ENCODE measurements at regions not wholly inside any gene's neighbourhood (a gene's known extent, or its start where the extent isn't known, plus 50 kb on each side); places are given as distances from the start of the nearest gene placed in this dataset.

DNA sequence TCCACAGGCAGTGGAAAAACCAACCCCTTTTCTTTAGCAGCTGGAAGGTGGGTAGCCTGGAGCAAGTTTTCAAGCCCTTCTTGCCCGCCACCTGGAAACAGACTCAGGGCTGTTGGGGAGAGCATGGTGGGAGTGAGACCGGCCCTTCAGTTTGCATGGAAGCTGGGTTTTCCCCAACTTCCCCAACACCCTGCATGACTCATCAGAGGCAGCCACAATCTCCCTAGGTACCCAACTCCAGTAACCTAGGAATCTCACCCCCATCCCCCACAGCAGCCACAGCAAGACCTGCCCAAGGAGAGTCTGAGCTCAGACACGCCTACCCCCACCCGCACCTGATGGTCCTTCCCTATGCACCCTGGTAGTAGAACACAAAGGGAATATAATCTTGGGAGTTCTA lies 86.3 kb upstream of the IRAK1BP1 start:
- TF ChIP-seq, protein P1, sequence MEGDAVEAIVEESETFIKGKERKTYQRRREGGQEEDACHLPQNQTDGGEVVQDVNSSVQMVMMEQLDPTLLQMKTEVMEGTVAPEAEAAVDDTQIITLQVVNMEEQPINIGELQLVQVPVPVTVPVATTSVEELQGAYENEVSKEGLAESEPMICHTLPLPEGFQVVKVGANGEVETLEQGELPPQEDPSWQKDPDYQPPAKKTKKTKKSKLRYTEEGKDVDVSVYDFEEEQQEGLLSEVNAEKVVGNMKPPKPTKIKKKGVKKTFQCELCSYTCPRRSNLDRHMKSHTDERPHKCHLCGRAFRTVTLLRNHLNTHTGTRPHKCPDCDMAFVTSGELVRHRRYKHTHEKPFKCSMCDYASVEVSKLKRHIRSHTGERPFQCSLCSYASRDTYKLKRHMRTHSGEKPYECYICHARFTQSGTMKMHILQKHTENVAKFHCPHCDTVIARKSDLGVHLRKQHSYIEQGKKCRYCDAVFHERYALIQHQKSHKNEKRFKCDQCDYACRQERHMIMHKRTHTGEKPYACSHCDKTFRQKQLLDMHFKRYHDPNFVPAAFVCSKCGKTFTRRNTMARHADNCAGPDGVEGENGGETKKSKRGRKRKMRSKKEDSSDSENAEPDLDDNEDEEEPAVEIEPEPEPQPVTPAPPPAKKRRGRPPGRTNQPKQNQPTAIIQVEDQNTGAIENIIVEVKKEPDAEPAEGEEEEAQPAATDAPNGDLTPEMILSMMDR (IDR thresholded peaks at IDR 0.05; ENCODE audit: insufficient read depth, low read length), result no peak
- TF ChIP-seq POLR2AphosphoS5 (IDR thresholded peaks at IDR 0.05; ENCODE audit: low read depth) (no peak), SPI1 (IDR thresholded peaks at IDR 0.05; ENCODE audit: borderline replicate concordance, low read depth) (no peak)
